Brain microvascular endothelial cell (primary cell): ENCODE measurements at regions not wholly inside any gene's neighbourhood (a gene's known extent, or its start where the extent isn't known, plus 50 kb on each side); places are given as distances from the start of the nearest gene placed in this dataset.

ENCODE experiments used
- DNase-seq: peaks from one replicate; pipeline ENCODE4 v3.0.0-alpha.2; 2020
- H3K27ac ChIP-seq: fragments of 250-450 bp; sonication (Bioruptor Pico); 2 replicates; pipeline ENCODE4 v1.5.1; 2020; ENCODE audit warnings: mild to moderate bottlenecking, moderate library complexity
- H3K27me3 ChIP-seq: fragments of 250-450 bp; sonication (Bioruptor Pico); replicated peaks from 2 replicates; pipeline ENCODE4 v1.5.1; 2020; ENCODE audit warnings: mild to moderate bottlenecking
- H3K36me3 ChIP-seq: fragments of 250-450 bp; sonication (Bioruptor Pico); replicated peaks from 2 replicates; pipeline ENCODE4 v1.5.1; 2020; ENCODE audit warnings: mild to moderate bottlenecking
- H3K4me3 ChIP-seq: 2 replicates; pipeline ENCODE4 v1.5.1; 2011; ENCODE audit warnings: low read depth, mild to moderate bottlenecking, control low read depth, low read length, moderate library complexity
- CTCF ChIP-seq: IDR thresholded peaks from 2 replicates; pipeline ENCODE4 v1.5.1; 2011; ENCODE audit warnings: low read depth, mild to moderate bottlenecking, moderate library complexity, low read length, control low read depth, inconsistent platforms; ENCODE audit errors: missing control alignments
- in situ Hi-C: cut with HindIII; loops from 2 replicates; pipeline ENCODE4 v1.10.0; 2017; ENCODE audit warnings: low sequenced_read_pairs, low pct_ligation_motif_present

DNA sequence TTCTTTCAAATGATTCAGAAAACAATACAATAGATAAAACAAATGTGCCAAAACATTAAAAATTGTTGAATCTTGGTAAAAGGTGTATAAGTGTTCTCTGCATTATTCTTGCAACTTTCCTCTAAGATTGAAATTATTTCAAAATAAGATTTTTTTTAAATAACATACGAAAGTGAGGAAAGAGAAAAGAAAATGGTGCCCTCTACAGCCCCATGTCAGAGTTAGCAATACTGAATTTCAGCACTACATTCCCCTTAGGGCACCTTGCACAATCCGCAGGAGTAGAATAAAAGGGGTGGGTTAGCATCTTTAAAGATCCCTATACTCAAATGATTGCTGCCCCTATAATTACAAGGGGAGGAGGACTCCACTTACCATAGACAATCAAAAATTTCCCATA is 433.7 kb downstream of the BCL11A start:
- no peaks in the 10 kb centered on the region for H3K27me3 ChIP-seq
- no peak overlapping the region for H3K27ac ChIP-seq
- no peaks in the 10 kb centered on the region for H3K36me3 ChIP-seq
- in situ Hi-C loops = no loop called here
- H3K4me3 ChIP-seq = no peak overlapping the region
- no peak for TF ChIP-seq CTCF
- DNase-seq = no peak

DNA sequence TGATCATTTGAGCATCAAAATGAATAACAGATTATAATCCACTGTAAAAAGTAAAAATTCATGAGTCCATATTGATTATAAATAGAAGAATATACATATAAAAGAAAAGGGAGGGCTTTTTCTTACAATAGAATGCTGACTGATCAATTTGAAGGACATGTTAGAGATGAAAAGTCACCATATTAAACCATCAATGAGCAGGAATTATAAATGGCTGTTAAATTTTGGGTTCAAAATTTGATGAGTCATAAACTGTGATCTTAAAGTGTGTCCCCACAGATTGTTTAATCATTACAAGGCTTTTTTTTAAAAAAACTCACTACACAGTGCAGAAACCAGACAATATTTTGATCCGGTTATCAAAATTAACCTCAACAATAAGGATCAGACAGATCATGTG is 434.5 kb downstream of the BCL11A start:
- Histone ChIP-seq H3K36me3 (no peaks in the 10 kb centered on the region), H3K27me3 (no peaks in the 10 kb centered on the region), H3K4me3 (no peak overlapping the region), H3K27ac (no peak overlapping the region)
- no peak for DNase-seq
- in situ Hi-C loops = no loop called here
- no peak for TF ChIP-seq CTCF

DNA sequence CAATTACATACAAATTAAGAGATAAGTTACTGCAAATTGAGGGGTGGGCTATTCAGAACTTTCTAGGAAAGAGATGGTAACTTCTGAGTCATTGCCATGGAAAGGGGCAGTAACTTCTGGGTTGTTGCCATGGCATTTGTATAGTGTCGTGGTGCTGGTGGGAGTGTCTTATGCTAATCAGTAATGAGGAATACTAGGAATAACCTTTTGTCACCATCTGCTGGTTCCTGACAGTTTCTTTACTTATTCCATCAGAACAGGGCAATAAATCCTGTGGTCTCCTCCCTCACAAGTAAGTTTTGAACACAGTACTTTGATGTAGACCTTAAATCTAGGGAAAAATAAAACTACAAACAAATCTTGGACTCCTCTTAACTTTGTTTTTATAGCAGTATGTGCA is 435.4 kb downstream of the BCL11A start:
- no peak for DNase-seq
- TF ChIP-seq CTCF = no peak
- no peak overlapping the region for H3K4me3 ChIP-seq
- H3K27ac ChIP-seq = no peak overlapping the region
- no peaks in the 10 kb centered on the region for H3K27me3 ChIP-seq
- in situ Hi-C loops = no loop called here
- no peaks in the 10 kb centered on the region for H3K36me3 ChIP-seq

DNA sequence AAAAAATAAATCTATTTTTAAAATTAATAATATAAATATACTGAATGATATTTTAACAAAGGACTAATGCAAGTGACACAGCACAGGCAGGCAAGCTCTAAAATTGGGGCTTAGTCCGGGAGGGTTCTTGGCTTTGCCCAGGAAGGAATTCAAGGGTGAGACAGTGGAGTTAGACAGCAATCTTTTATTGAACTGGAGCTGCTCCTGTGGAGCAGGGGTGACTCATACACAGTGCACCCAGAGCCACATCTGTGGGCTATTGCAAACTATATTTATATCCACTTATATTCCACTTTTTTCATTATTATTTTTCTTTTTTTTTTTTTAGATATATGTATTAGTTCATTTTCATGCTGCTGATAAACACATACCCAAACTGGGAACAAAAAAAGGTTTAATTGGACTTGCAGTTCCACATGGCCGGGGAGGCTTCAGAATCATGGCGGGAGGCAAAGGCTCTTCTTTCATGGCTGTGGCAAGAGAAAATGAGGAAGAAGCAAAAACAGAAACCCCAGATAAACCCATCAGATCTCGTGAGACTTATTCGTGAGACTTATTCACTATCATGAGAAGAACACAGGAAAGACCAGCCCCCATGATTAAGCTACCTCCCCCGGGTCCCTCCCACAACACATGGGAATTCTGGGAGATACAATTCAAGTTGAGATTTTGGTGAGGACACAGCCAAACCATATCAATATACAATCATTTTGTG is 437.1 kb downstream of the BCL11A start:
- no peak overlapping the region for H3K4me3 ChIP-seq
- TF ChIP-seq CTCF = no peak
- no peak overlapping the region for H3K27ac ChIP-seq
- H3K27me3 ChIP-seq = no peaks in the 10 kb centered on the region
- no peaks in the 10 kb centered on the region for H3K36me3 ChIP-seq
- in situ Hi-C loops = no loop called here
- DNase-seq = no peak

- no peaks in the 10 kb centered on the region for H3K27me3 ChIP-seq
- no peak for DNase-seq
- in situ Hi-C loops = no loop called here
- no peak for TF ChIP-seq CTCF
- H3K36me3 ChIP-seq = no peaks in the 10 kb centered on the region
- H3K27ac ChIP-seq = no peak overlapping the region
- H3K4me3 ChIP-seq = no peak overlapping the region
Observed at GRCh38 chr2:60109744-60110143, 443.7 kb downstream of the BCL11A start.
